Stimulated activated naive CD4-positive, alpha-beta T cell (primary cell): ENCODE measurements at regions not wholly inside any gene's neighbourhood (a gene's known extent, or its start where the extent isn't known, plus 50 kb on each side); places are given as distances from the start of the nearest gene placed in this dataset.
"Not testable (repeated sequence)": the region's sequence is repeated elsewhere in the genome, so short reads cannot be mapped to it uniquely, and the experiment has no call there.

Source experiments
- DNase-seq, 6 experiments: peaks; one replicate each; lab custom pipeline; 2025; lab: John Stamatoyannopoulos, UW

- DNase-seq = no peak
Observed at GRCh38 chr5:98500811-98501210, 272.7 kb upstream of the RGMB start.

GRCh38 chr5:98503616-98504015 is 269.8 kb upstream of the RGMB start:
- DNase-seq = no peak

GRCh38 chr5:98504505-98504904 is 269.0 kb upstream of the RGMB start:
- DNase-seq = no peak

DNA sequence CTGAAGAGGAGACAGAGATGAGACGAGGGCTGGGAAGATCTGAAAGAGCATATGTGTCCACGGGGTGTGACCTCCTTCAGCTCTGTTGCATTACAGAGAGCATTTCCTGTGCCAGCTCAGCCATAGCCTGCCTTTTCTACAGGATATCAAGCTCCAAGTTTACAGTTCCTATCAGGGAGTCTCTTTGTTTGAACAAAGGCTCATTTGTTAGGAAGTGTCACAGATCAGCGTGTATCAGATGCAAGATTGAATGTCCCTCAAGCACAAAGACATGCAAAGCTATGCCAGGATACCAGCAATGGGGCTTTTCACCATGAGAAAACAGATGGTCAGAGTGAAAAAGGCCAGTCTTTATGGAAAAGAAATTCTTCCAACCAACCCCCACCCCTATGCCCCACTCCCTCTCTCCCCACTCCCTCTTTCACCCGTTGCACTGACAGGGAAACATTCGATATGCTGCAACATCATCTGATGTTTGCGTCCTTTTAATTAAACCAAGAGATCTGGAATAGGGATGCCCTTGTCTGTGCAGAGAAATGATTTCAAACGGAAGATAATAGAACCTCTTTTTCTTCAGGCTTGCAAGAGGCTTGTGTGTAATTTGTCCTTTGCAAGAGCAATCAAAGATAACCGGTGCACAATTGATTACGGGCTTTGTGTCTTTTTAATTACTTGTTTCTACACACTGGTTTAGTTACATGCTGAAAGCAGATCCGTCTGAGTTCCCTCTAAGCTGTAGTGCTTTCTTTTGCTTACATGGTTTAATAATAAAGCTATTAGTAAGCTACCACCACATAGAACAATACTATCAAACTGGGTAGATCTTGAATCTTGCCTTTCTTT is 263.1 kb upstream of the RGMB start:
- no peak for DNase-seq

DNA sequence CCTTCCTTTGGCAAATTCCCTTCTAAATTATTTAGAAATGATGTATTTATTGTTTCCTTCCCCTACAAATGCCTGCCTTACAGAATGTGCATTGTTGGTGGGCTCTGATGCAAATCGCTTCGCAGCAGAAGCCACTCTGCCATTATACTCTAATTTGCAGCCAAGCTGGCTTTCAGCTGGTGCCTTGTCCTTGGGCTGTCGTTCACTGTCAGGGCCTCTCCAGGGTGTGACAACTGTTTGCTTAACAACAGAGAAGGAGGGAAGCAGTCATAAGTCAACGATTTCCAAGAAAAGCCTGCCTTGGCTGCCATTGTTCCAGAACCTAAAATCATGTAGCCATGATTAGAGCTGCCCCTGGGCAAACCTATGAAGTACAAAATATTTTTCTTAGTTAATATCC is 260.1 kb upstream of the RGMB start:
- DNase-seq = no peak

GRCh38 chr5:98514215-98514614 is 259.2 kb upstream of the RGMB start:
- DNase-seq = no peak

DNA sequence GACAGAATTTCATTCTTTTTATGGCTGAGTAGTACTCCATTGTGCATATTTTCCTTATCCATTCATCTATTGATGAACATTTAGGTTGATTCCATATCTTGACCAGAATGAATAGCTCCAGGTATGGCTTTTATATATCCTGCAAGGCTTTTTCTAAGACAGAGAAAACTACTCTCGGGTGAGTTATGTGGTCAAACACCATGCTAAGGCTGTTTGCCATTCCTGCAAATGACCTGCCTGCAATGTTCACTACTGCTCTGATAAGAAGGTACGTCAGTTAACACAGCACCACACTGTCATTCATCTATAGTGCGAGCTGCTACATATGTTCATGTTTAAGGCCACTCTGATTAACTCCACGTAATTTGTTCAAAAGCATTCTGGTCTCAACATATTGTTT is 256.8 kb upstream of the RGMB start:
- no peak for DNase-seq

DNA sequence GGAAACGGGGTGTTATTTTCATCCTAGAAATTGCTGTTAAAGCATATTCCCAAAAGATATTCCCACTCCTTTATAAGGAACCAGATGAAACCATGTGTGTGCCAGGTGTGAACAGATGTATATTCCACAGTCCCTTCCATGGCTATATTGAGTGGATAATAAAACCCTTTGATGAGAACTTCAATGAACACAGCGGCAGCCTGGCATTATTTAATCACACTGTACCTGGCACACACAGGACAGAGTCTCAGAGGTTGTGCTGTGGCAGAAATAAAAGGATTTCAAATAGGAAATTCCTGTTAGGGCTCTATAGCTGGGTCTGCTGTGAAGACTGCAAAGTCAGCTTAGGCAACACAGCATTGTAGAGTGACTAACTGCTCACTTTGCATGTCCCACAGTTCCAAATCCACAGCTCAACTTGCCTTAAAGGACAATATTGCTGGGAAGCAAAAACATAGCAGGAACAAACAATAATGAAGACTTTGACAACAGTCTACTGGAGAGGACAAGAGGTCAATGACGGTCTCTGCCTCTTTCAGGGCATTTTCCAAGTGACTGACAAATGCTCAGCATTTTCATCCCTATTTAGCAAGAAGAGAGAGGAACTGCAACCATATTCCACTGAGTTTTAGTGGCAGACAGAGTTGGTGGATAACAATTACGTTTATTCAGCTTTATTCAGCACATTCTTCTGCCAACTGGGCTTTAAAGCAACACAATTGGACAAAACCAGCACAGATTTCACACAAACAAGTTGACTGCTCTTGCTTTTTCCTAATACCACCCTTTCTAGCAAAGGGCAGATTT is 255.7 kb upstream of the RGMB start:
- no peak for DNase-seq

DNA sequence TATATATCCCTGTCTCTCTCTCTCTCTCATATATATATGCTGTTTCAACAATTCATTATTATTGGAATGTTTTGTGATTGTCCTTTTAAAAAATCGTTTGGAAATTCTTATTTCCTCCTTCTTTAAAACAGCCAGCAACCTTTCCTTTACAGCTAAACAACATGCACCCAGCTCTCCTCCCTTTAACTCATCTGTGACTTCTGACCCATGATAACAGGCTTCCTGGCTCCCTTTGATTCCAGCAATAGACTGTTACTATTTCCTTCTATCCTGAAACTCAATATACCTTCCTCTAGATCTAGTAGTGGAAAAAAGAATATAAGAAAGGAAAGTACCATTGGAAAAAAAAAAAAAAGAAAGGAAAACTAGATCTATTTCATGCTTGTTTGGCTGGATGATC is 254.7 kb upstream of the RGMB start:
- no peak for DNase-seq

DNA sequence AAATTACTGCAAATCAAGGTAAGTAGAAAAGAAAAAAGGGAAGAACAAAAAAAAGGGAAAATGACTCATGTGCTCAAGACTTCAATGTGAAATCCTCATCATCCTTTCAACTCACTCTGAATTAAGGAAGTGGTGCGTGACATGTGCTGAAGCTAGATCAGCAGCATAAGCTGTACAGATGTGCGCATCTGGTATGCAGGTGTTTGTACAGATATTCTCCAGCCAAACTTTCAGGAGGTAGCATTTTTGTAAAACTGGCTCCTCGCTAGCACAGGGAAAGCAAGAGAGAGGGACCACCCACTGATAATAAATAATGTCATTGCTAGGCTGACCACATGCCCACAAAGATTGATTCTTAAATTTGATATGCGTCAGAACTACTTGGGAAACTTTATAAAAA is 253.9 kb upstream of the RGMB start:
- DNase-seq = no peak

DNA sequence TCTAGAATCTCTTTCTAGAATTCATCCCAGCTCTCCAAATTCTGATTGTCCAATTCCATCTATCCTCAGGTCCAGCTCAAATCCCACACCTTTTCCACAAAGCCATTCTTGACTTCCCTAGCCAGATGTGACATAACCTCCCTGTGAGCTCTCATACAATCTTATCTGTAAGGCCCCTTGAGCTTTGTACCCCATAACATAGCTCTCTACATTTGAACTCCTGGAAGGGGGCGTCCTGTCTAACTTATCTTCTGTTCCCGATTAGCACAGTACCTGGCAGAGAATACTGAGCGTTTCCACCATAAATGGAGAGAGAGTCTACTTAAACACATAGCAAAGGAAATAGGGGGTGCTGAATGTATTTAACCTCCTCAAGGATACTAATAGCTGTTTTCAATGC is 251.6 kb upstream of the RGMB start:
- no peak for DNase-seq

DNA sequence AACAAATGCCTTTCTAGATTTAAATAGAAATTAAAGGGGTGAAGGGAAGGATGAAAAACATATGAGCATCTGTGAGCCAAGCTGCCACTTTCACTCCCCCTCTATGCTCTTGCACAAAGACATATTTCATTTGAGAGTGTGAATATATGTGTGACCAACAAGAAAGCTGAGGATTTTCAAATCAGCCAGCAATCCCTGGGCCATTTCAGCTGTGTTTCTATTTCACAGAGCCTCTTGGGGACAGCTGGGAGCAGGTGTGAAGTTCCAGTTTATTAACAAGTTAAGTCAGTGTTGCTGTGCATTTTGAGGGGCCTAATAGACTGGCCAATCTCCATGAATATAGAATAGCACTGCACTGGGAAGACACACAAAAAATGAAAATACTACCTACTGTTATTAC is 248.7 kb upstream of the RGMB start:
- DNase-seq = no peak

GRCh38 chr5:98527846-98528245 is 245.6 kb upstream of the RGMB start:
- DNase-seq = no peak

GRCh38 chr5:98529321-98529720 is 244.1 kb upstream of the RGMB start:
- no peak for DNase-seq

DNA sequence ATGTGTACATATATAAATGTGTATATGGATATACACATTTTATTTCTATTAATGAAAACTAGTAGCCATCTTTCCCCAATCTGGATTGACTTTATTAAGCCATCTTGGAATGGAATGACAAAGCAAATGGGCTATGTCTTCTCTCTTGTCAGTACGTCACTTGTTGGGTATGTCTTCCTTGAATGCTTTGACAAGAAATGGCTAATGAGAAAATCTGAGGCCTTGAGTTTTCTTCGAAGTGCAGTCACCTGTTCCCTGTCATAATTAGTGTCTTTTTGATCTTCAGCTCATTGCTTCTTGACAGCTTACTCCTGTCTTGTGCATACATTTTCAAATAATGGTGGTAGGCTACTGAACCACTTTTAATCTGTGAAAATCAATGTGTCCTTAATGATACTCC is 243.2 kb upstream of the RGMB start:
- no peak for DNase-seq

DNA sequence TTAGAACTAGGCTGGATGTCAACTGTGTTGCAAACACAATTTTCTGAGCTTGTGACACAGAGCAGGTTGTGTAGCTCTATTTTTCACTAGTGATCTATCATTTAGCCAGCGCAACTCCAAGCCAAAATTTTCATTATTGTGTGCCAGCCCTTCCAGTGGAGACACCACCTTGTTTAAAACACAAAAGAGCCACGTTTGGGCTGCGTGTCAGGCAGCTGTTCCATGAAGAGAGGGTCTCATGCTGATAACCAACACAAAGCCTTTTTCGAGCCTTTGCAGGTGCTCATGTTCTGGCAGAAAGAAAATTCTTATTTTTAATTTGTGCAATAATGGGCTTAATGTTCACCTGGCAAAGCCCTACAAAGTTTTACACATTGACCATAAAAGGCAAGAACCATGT is 237.6 kb upstream of the RGMB start:
- DNase-seq = no peak

- no peak for DNase-seq
Observed at GRCh38 chr5:98540056-98540455, 233.4 kb upstream of the RGMB start.

- no peak for DNase-seq
Observed at GRCh38 chr5:98541641-98542040, 231.8 kb upstream of the RGMB start.

- no peak for DNase-seq
Observed at GRCh38 chr5:98543490-98543889, 230.0 kb upstream of the RGMB start.

- DNase-seq = not testable (repeated sequence)
Observed at GRCh38 chr5:98546924-98547323, 226.5 kb upstream of the RGMB start.

- DNase-seq = no peak
Observed at GRCh38 chr5:98556712-98557111, 216.8 kb upstream of the RGMB start.

GRCh38 chr5:98557916-98558315 is 215.5 kb upstream of the RGMB start:
- no peak for DNase-seq

GRCh38 chr5:98563885-98564653 is 209.4 kb upstream of the RGMB start:
- DNase-seq = no peak
